NCI-H524 treated with DMSO at 0.1 percent for 48 hours (cell line): ENCODE measurements at regions not wholly inside any gene's neighbourhood (a gene's known extent, or its start where the extent isn't known, plus 50 kb on each side); places are given as distances from the start of the nearest gene placed in this dataset.
A peak's percentile ranks its signal among the peaks of the same experiment; 100 is the strongest.

Experiments used
- DNase-seq: peaks from one replicate; lab custom pipeline; 2025; lab: John Stamatoyannopoulos, UW

- no peak for DNase-seq
These were observed 559.8 kb upstream of the TYRP1 start for GRCh38 chr9:12133416-12133815.

- DNase-seq: no peak
These were observed 551.8 kb upstream of the TYRP1 start for GRCh38 chr9:12141422-12141821.

GRCh38 chr9:12155401-12156134 is 537.6 kb upstream of the TYRP1 start:
- DNase-seq: no peak

GRCh38 chr9:12162181-12162815 is 530.9 kb upstream of the TYRP1 start:
- no peak for DNase-seq

GRCh38 chr9:12163723-12164458 is 529.3 kb upstream of the TYRP1 start:
- no peak for DNase-seq

GRCh38 chr9:12166518-12166917 is 526.7 kb upstream of the TYRP1 start:
- no peak for DNase-seq

GRCh38 chr9:12170456-12170855 is 522.7 kb upstream of the TYRP1 start:
- no peak for DNase-seq

GRCh38 chr9:12178634-12179033 is 514.6 kb upstream of the TYRP1 start:
- no peak for DNase-seq

- DNase-seq: no peak
These were observed 510.4 kb upstream of the TYRP1 start for GRCh38 chr9:12182806-12183205.

- no peak for DNase-seq
These were observed 509.9 kb upstream of the TYRP1 start for GRCh38 chr9:12183321-12183720.

GRCh38 chr9:12185856-12186255 is 507.3 kb upstream of the TYRP1 start:
- no peak for DNase-seq

- no peak for DNase-seq
These were observed 501.6 kb upstream of the TYRP1 start for GRCh38 chr9:12191630-12192029.

- peak; percentile 56 for DNase-seq
These were observed 498.5 kb upstream of the TYRP1 start for GRCh38 chr9:12194731-12195130.

GRCh38 chr9:12195456-12195855 is 497.7 kb upstream of the TYRP1 start:
- no peak for DNase-seq

- no peak for DNase-seq
These were observed 488.7 kb upstream of the TYRP1 start for GRCh38 chr9:12204512-12204911.

- DNase-seq: no peak
These were observed 480.3 kb upstream of the TYRP1 start for GRCh38 chr9:12212860-12213259.

- DNase-seq: no peak
These were observed 471.7 kb upstream of the TYRP1 start for GRCh38 chr9:12221470-12221869.

GRCh38 chr9:12224449-12224848 is 468.7 kb upstream of the TYRP1 start:
- DNase-seq: no peak

GRCh38 chr9:12230708-12231107 is 462.5 kb upstream of the TYRP1 start:
- DNase-seq: no peak

GRCh38 chr9:12231832-12232231 is 461.4 kb upstream of the TYRP1 start:
- no peak for DNase-seq

- no peak for DNase-seq
These were observed 460.3 kb upstream of the TYRP1 start for GRCh38 chr9:12232836-12233235.

- DNase-seq: no peak
These were observed 439.2 kb upstream of the TYRP1 start for GRCh38 chr9:12253941-12254340.

- no peak for DNase-seq
These were observed 426.4 kb upstream of the TYRP1 start for GRCh38 chr9:12266758-12267157.
